ENCODE measurements at regions not wholly inside any gene's neighbourhood (a gene's known extent, or its start where the extent isn't known, plus 50 kb on each side); places are given as distances from the start of the nearest gene placed in this dataset.

GRCh38 chr13:44212633-44213396, 160.8 kb upstream of the SERP2 start:
- DNase-seq (ENCODE audit: low spot score): no peak

GRCh38 chr13:44218501-44219240, 155.0 kb upstream of the SERP2 start:
- peak; percentile 56 for DNase-seq (ENCODE audit: low spot score)

GRCh38 chr13:44219577-44220548, 153.8 kb upstream of the SERP2 start:
- DNase-seq (ENCODE audit: low spot score): no peak

- DNase-seq (ENCODE audit: low spot score): no peak
Observed at GRCh38 chr13:44220948-44221347, 152.7 kb upstream of the SERP2 start.

GRCh38 chr13:44221657-44222056, 152.0 kb upstream of the SERP2 start:
- DNase-seq (ENCODE audit: low spot score): no peak

GRCh38 chr13:44223770-44224444, 149.7 kb upstream of the SERP2 start:
- DNase-seq (ENCODE audit: low spot score): no peak

GRCh38 chr13:44224450-44225149, 149.0 kb upstream of the SERP2 start:
- no peak for DNase-seq (ENCODE audit: low spot score)

GRCh38 chr13:44229371-44230030, 144.1 kb upstream of the SERP2 start:
- DNase-seq (ENCODE audit: low spot score): no peak

GRCh38 chr13:44230071-44230470, 143.6 kb upstream of the SERP2 start:
- DNase-seq (ENCODE audit: low spot score): no peak

GRCh38 chr13:44230736-44231135, 142.9 kb upstream of the SERP2 start:
- DNase-seq (ENCODE audit: low spot score): no peak

GRCh38 chr13:44231786-44232516, 141.7 kb upstream of the SERP2 start:
- no peak for DNase-seq (ENCODE audit: low spot score)

- no peak for DNase-seq (ENCODE audit: low spot score)
Observed at GRCh38 chr13:44232774-44233173, 140.8 kb upstream of the SERP2 start.

- DNase-seq (ENCODE audit: low spot score): no peak
Observed at GRCh38 chr13:44234566-44234965, 139.1 kb upstream of the SERP2 start.

GRCh38 chr13:44236370-44236769, 137.3 kb upstream of the SERP2 start:
- no peak for DNase-seq (ENCODE audit: low spot score)

- no peak for DNase-seq (ENCODE audit: low spot score)
Observed at GRCh38 chr13:44236801-44237207, 136.8 kb upstream of the SERP2 start.

- DNase-seq (ENCODE audit: low spot score): peak; percentile 83
Observed at GRCh38 chr13:44237276-44237767, 136.3 kb upstream of the SERP2 start.

- no peak for DNase-seq (ENCODE audit: low spot score)
Observed at GRCh38 chr13:44237881-44238421, 135.7 kb upstream of the SERP2 start.

GRCh38 chr13:44240611-44241145, 132.9 kb upstream of the SERP2 start:
- DNase-seq (ENCODE audit: low spot score): no peak

- no peak for DNase-seq (ENCODE audit: low spot score)
Observed at GRCh38 chr13:44241638-44242037, 132.0 kb upstream of the SERP2 start.
